ENCODE measurements at regions not wholly inside any gene's neighbourhood (a gene's known extent, or its start where the extent isn't known, plus 50 kb on each side); places are given as distances from the start of the nearest gene placed in this dataset.

DNA sequence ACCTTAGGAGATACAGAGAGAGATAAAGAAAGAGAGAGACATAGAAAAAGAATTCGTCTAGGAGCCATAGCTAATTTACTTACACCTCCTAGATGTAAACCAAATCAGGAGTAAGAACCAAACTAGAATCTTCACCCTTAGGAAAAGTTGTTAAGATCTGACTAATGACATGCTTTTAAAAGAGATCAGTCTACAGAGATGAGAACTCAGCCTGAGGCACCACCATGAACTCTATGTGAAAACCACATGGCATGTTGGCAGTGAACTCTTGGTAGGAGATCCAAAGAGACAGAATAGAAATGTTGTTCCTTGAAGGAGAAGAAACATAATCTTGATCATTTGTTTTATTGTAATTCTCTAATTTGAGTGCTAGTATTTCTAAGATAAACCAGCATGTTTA is 585.4 kb upstream of the ID2 start:
- TF ChIP-seq, protein P1, sequence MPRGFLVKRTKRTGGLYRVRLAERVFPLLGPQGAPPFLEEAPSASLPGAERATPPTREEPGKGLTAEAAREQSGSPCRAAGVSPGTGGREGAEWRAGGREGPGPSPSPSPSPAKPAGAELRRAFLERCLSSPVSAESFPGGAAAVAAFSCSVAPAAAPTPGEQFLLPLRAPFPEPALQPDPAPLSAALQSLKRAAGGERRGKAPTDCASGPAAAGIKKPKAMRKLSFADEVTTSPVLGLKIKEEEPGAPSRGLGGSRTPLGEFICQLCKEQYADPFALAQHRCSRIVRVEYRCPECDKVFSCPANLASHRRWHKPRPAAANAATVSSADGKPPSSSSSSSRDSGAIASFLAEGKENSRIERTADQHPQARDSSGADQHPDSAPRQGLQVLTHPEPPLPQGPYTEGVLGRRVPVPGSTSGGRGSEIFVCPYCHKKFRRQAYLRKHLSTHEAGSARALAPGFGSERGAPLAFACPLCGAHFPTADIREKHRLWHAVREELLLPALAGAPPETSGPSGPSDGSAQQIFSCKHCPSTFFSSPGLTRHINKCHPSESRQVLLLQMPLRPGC (tag by site-specific recombination; IDR thresholded peaks at IDR 0.05) = no peak
- TF ChIP-seq, protein P2, sequence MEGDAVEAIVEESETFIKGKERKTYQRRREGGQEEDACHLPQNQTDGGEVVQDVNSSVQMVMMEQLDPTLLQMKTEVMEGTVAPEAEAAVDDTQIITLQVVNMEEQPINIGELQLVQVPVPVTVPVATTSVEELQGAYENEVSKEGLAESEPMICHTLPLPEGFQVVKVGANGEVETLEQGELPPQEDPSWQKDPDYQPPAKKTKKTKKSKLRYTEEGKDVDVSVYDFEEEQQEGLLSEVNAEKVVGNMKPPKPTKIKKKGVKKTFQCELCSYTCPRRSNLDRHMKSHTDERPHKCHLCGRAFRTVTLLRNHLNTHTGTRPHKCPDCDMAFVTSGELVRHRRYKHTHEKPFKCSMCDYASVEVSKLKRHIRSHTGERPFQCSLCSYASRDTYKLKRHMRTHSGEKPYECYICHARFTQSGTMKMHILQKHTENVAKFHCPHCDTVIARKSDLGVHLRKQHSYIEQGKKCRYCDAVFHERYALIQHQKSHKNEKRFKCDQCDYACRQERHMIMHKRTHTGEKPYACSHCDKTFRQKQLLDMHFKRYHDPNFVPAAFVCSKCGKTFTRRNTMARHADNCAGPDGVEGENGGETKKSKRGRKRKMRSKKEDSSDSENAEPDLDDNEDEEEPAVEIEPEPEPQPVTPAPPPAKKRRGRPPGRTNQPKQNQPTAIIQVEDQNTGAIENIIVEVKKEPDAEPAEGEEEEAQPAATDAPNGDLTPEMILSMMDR (tag by site-specific recombination; IDR thresholded peaks at IDR 0.05) = no peak
- TF ChIP-seq ZNF777 (tag by site-specific recombination; IDR thresholded peaks at IDR 0.05; ENCODE audit: borderline replicate concordance) = no peak
- no peak for TF ChIP-seq ZNF555 (tag by site-specific recombination; conservative IDR thresholded peaks at IDR 0.05)
